Immature natural killer cell (primary cell): ENCODE measurements at regions not wholly inside any gene's neighbourhood (a gene's known extent, or its start where the extent isn't known, plus 50 kb on each side); places are given as distances from the start of the nearest gene placed in this dataset.

Experiments used
- DNase-seq, 3 donors: peaks; one replicate each; pipeline ENCODE4 v3.0.0; 2022; ENCODE audit warnings: mixed read lengths in 1 of 3
- H3K27ac Mint-ChIP-seq, 6 donors: one replicate each; pipeline ENCODE4 v1.8.0; 2020; ENCODE audit warnings: mixed read lengths in 6 of 6, mild to moderate bottlenecking in 5 of 6, inconsistent platforms in 4 of 6, moderate library complexity in 3 of 6
- H3K27me3 Mint-ChIP-seq, 3 donors: one replicate each; pipeline ENCODE4 v1.8.0; 2020 to 2021; ENCODE audit warnings: low read depth in 3 of 3, mild to moderate bottlenecking in 3 of 3, mixed read lengths in 3 of 3, moderate library complexity in 3 of 3, inconsistent platforms in 1 of 3
- H3K36me3 Mint-ChIP-seq, 3 donors: one replicate each; pipeline ENCODE4 v1.8.0; 2020; ENCODE audit warnings: mixed read lengths in 3 of 3, inconsistent platforms in 2 of 3, mild to moderate bottlenecking in 2 of 3
- H3K4me1 Mint-ChIP-seq, 2 donors: one replicate each; pipeline ENCODE4 v1.8.0; 2020; ENCODE audit warnings: inconsistent platforms in 2 of 2, mild to moderate bottlenecking in 2 of 2, mixed read lengths in 2 of 2, moderate library complexity in 1 of 2
- H3K4me3 Mint-ChIP-seq, 5 donors: one replicate each; pipeline ENCODE4 v1.8.0; 2020; ENCODE audit warnings: mild to moderate bottlenecking in 5 of 5, mixed read lengths in 5 of 5, inconsistent platforms in 3 of 5, moderate library complexity in 3 of 5
- H3K9me3 Mint-ChIP-seq, 6 donors: one replicate each; pipeline ENCODE4 v1.8.0; 2020; ENCODE audit warnings: mild to moderate bottlenecking in 6 of 6, mixed read lengths in 6 of 6, inconsistent platforms in 4 of 6, moderate library complexity in 3 of 6

- Mint-ChIP-seq H3K9me3 (peaks cover 0 to 7% (median 0%) of the 10 kb centered on the region in 6 donors), H3K36me3 (no peaks in the 10 kb centered on the region), H3K27me3 (peaks cover 0 to 2% (median 0%) of the 10 kb centered on the region in 3 donors), H3K27ac (no peak overlapping the region), H3K4me3 (no peak overlapping the region), H3K4me1 (no peaks in the 10 kb centered on the region)
- DNase-seq, result no peak
Observed at GRCh38 chr9:107727086-107727780, 237.7 kb upstream of the KLF4 start.

- Mint-ChIP-seq H3K36me3 (no peaks in the 10 kb centered on the region), H3K4me1 (no peaks in the 10 kb centered on the region), H3K4me3 (no peak overlapping the region), H3K27me3 (peaks cover 0 to 3% (median 1%) of the 10 kb centered on the region in 3 donors), H3K27ac (no peak overlapping the region), H3K9me3 (peaks cover 0 to 4% (median 0%) of the 10 kb centered on the region in 6 donors)
- no peak for DNase-seq
Observed at GRCh38 chr9:107723015-107723414, 233.4 kb upstream of the KLF4 start.

GRCh38 chr9:107721705-107722245 lies 232.2 kb upstream of the KLF4 start:
- no peak overlapping the region for H3K4me3 Mint-ChIP-seq
- DNase-seq, result no peak
- H3K4me1 Mint-ChIP-seq, result no peaks in the 10 kb centered on the region
- peaks cover 0 to 3% (median 1%) of the 10 kb centered on the region in 3 donors for H3K27me3 Mint-ChIP-seq
- peaks cover 0 to 6% (median 0%) of the 10 kb centered on the region in 6 donors for H3K9me3 Mint-ChIP-seq
- H3K36me3 Mint-ChIP-seq, result no peaks in the 10 kb centered on the region
- no peak overlapping the region for H3K27ac Mint-ChIP-seq

- H3K4me1 Mint-ChIP-seq, result no peaks in the 10 kb centered on the region
- H3K27ac Mint-ChIP-seq, result no peak overlapping the region
- H3K4me3 Mint-ChIP-seq, result no peak overlapping the region
- H3K9me3 Mint-ChIP-seq, result peaks cover 0 to 4% (median 0%) of the 10 kb centered on the region in 6 donors
- no peaks in the 10 kb centered on the region for H3K36me3 Mint-ChIP-seq
- H3K27me3 Mint-ChIP-seq, result peaks cover 0 to 3% (median 1%) of the 10 kb centered on the region in 3 donors
- DNase-seq, result no peak
Observed at GRCh38 chr9:107720501-107720900, 230.9 kb upstream of the KLF4 start.

GRCh38 chr9:107717529-107718314 lies 228.2 kb upstream of the KLF4 start:
- no peaks in the 10 kb centered on the region for H3K4me1 Mint-ChIP-seq
- no peak for DNase-seq
- H3K27me3 Mint-ChIP-seq, result peaks cover 0 to 5% (median 1%) of the 10 kb centered on the region in 3 donors
- no peak overlapping the region for H3K27ac Mint-ChIP-seq
- H3K4me3 Mint-ChIP-seq, result no peak overlapping the region
- peaks cover 0 to 2% (median 0%) of the 10 kb centered on the region in 6 donors for H3K9me3 Mint-ChIP-seq
- H3K36me3 Mint-ChIP-seq, result no peaks in the 10 kb centered on the region

GRCh38 chr9:107715740-107716139 lies 226.2 kb upstream of the KLF4 start:
- no peak for DNase-seq
- Mint-ChIP-seq H3K9me3 (peaks cover 0 to 2% (median 0%) of the 10 kb centered on the region in 6 donors), H3K27me3 (peaks cover 0 to 6% (median 0%) of the 10 kb centered on the region in 3 donors), H3K27ac (no peak overlapping the region), H3K4me1 (no peaks in the 10 kb centered on the region), H3K36me3 (no peaks in the 10 kb centered on the region), H3K4me3 (no peak overlapping the region)

GRCh38 chr9:107713470-107713869 lies 223.9 kb upstream of the KLF4 start:
- Mint-ChIP-seq H3K36me3 (no peaks in the 10 kb centered on the region), H3K27me3 (peaks cover 0 to 6% (median 0%) of the 10 kb centered on the region in 3 donors), H3K27ac (no peak overlapping the region), H3K4me1 (no peaks in the 10 kb centered on the region), H3K4me3 (no peak overlapping the region), H3K9me3 (peaks cover 0 to 4% (median 0%) of the 10 kb centered on the region in 6 donors)
- no peak for DNase-seq

- H3K36me3 Mint-ChIP-seq, result no peaks in the 10 kb centered on the region
- H3K27me3 Mint-ChIP-seq, result peaks cover 0 to 6% (median 0%) of the 10 kb centered on the region in 3 donors
- no peaks in the 10 kb centered on the region for H3K4me1 Mint-ChIP-seq
- no peak overlapping the region for H3K27ac Mint-ChIP-seq
- peaks cover 0 to 7% (median 0%) of the 10 kb centered on the region in 6 donors for H3K9me3 Mint-ChIP-seq
- DNase-seq, result no peak
- H3K4me3 Mint-ChIP-seq, result no peak overlapping the region
Observed at GRCh38 chr9:107712390-107712789, 222.8 kb upstream of the KLF4 start.

- no peaks in the 10 kb centered on the region for H3K36me3 Mint-ChIP-seq
- DNase-seq, result no peak
- H3K27ac Mint-ChIP-seq, result no peak overlapping the region
- no peak overlapping the region for H3K4me3 Mint-ChIP-seq
- H3K9me3 Mint-ChIP-seq, result peaks cover 0 to 5% (median 0%) of the 10 kb centered on the region in 6 donors
- no peaks in the 10 kb centered on the region for H3K4me1 Mint-ChIP-seq
- peaks cover 0 to 6% (median 0%) of the 10 kb centered on the region in 3 donors for H3K27me3 Mint-ChIP-seq
Observed at GRCh38 chr9:107711542-107711941, 222.0 kb upstream of the KLF4 start.

GRCh38 chr9:107710953-107711352 lies 221.4 kb upstream of the KLF4 start:
- Mint-ChIP-seq H3K4me3 (no peak overlapping the region), H3K4me1 (no peaks in the 10 kb centered on the region), H3K27me3 (peaks cover 0 to 6% (median 0%) of the 10 kb centered on the region in 3 donors), H3K9me3 (peaks cover 0 to 6% (median 0%) of the 10 kb centered on the region in 6 donors), H3K27ac (no peak overlapping the region), H3K36me3 (no peaks in the 10 kb centered on the region)
- no peak for DNase-seq

- no peak for DNase-seq
- Mint-ChIP-seq H3K27me3 (peaks cover 0 to 6% (median 0%) of the 10 kb centered on the region in 3 donors), H3K9me3 (peaks cover 0 to 6% (median 0%) of the 10 kb centered on the region in 6 donors), H3K27ac (no peak overlapping the region), H3K4me1 (no peaks in the 10 kb centered on the region), H3K36me3 (no peaks in the 10 kb centered on the region), H3K4me3 (no peak overlapping the region)
Observed at GRCh38 chr9:107710546-107710945, 221.0 kb upstream of the KLF4 start.

- Mint-ChIP-seq H3K36me3 (no peaks in the 10 kb centered on the region), H3K4me3 (no peak overlapping the region), H3K9me3 (peaks cover 0 to 6% (median 0%) of the 10 kb centered on the region in 6 donors), H3K27me3 (peaks cover 0 to 3% (median 0%) of the 10 kb centered on the region in 3 donors), H3K4me1 (no peaks in the 10 kb centered on the region), H3K27ac (no peak overlapping the region)
- no peak for DNase-seq
Observed at GRCh38 chr9:107708791-107709190, 219.2 kb upstream of the KLF4 start.

GRCh38 chr9:107707915-107708441 lies 218.4 kb upstream of the KLF4 start:
- H3K4me1 Mint-ChIP-seq, result no peaks in the 10 kb centered on the region

GRCh38 chr9:107707428-107707837 lies 217.9 kb upstream of the KLF4 start:
- Mint-ChIP-seq H3K27me3 (peaks cover 0 to 3% (median 1%) of the 10 kb centered on the region in 3 donors), H3K4me3 (no peak overlapping the region), H3K27ac (no peak overlapping the region), H3K36me3 (no peaks in the 10 kb centered on the region), H3K9me3 (peaks cover 0 to 8% (median 2%) of the 10 kb centered on the region in 6 donors), H3K4me1 (no peaks in the 10 kb centered on the region)
- DNase-seq, result no peak

More at GRCh38 chr9:107707915-107708441, 218.4 kb upstream of the KLF4 start:
- H3K36me3 Mint-ChIP-seq, result no peaks in the 10 kb centered on the region
- no peak overlapping the region for H3K27ac Mint-ChIP-seq
- H3K9me3 Mint-ChIP-seq, result peaks cover 0 to 8% (median 2%) of the 10 kb centered on the region in 6 donors
- peaks cover 0 to 3% (median 1%) of the 10 kb centered on the region in 3 donors for H3K27me3 Mint-ChIP-seq
- DNase-seq, result no peak
- no peak overlapping the region for H3K4me3 Mint-ChIP-seq
